AG10803 (cell line): ENCODE measurements at regions not wholly inside any gene's neighbourhood (a gene's known extent, or its start where the extent isn't known, plus 50 kb on each side); places are given as distances from the start of the nearest gene placed in this dataset.
A peak's percentile ranks its signal among the peaks of the same experiment; 100 is the strongest.

ENCODE experiments used
- DNase-seq: peaks from one replicate; pipeline ENCODE4 v3.0.0; 2010; ENCODE audit warnings: low read depth
- H3K4me3 ChIP-seq: 2 replicates; pipeline ENCODE4 v1.5.1; 2011; ENCODE audit warnings: mild to moderate bottlenecking, low read length, control low read depth
- TF ChIP-seq, protein P1 (sequence below): conservative IDR thresholded peaks from 2 replicates; pipeline ENCODE4 v1.5.1; 2011; ENCODE audit warnings: mild to moderate bottlenecking, low read length, control low read depth, inconsistent platforms

DNA sequence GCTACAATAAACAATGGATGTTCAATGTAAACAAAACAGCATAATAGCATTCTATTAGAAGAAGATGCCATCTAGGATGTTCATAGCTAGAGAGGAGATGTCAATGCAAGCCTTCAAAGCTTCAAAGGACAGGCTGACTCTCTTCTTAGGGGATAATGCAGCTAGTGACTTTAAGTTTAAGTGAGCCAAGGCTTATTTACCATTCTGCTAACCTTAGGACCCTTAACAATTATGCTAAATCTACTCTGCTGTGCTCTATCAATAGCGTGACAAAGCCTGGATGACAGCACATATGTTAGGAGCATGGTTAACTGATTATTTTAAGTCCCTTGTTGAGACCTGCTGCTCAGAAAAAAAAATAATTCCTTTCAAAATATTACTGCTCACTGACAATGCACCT is 106.0 kb upstream of the SSTR1 start:
- no peak overlapping the region for H3K4me3 ChIP-seq
- TF ChIP-seq, protein P1, sequence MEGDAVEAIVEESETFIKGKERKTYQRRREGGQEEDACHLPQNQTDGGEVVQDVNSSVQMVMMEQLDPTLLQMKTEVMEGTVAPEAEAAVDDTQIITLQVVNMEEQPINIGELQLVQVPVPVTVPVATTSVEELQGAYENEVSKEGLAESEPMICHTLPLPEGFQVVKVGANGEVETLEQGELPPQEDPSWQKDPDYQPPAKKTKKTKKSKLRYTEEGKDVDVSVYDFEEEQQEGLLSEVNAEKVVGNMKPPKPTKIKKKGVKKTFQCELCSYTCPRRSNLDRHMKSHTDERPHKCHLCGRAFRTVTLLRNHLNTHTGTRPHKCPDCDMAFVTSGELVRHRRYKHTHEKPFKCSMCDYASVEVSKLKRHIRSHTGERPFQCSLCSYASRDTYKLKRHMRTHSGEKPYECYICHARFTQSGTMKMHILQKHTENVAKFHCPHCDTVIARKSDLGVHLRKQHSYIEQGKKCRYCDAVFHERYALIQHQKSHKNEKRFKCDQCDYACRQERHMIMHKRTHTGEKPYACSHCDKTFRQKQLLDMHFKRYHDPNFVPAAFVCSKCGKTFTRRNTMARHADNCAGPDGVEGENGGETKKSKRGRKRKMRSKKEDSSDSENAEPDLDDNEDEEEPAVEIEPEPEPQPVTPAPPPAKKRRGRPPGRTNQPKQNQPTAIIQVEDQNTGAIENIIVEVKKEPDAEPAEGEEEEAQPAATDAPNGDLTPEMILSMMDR = no peak
- DNase-seq = no peak

DNA sequence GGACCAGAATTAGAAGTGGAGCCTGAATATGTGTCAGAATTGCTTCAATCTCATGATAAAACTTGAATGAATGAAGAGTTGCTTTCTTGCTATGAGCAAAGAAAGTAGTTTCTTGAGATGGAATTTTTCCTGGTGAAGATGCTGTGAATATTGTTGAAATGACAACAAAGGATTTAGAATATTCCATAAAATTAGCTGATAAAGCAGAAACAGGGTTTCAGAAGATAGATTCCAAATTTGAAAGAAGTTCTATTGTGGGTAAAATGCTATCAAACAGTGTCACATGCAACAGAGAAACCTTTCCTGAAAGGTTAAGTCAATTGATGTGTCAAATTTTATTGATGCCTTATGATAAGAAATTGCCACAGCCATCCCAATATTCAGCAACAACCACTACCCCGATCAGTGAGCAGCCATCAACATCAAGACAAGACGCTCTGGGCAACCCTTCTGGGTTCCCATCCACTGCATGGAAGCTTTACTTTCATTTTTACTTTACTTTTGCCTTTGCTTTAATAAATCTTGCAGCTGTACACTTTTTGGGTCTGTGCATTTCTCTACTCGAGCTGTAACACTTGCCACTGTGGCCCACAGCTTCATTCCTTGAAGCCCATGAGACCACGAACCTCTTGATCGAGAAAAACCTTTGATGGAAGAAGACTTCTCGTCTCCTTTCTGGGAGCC is 104.0 kb upstream of the SSTR1 start:
- H3K4me3 ChIP-seq = no peak overlapping the region
- no peak for DNase-seq
- TF ChIP-seq, protein P1 = no peak

DNA sequence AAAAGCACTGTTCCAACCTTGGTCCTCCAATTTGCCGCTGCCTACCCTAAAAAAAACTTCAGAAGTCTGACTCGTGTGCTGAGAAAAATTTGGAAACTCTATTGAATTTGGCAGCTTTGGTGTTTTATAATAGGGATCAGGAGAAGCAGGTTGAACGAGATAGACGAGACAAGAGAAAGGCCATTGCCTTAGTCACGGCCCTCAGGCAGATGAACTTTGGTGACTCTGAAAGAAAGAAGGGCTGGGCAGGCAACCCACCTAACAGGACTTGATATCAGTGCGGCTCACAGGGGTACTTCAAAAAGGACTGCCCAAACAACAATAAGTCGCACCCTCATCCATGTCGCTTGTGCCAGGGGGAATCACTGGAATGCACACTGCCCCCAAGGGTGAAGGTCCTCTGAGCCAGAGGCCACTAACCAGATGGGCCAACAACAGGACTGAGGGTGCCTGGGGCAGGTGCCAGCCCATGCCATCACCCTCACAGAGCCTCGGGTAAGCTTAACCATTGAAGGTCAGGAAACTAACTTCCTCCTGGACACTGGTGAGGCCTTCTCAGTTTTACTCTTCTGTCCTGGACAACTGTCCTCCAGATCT is 102.5 kb upstream of the SSTR1 start:
- no peak overlapping the region for H3K4me3 ChIP-seq
- DNase-seq = no peak
- TF ChIP-seq, protein P1 = no peak

DNA sequence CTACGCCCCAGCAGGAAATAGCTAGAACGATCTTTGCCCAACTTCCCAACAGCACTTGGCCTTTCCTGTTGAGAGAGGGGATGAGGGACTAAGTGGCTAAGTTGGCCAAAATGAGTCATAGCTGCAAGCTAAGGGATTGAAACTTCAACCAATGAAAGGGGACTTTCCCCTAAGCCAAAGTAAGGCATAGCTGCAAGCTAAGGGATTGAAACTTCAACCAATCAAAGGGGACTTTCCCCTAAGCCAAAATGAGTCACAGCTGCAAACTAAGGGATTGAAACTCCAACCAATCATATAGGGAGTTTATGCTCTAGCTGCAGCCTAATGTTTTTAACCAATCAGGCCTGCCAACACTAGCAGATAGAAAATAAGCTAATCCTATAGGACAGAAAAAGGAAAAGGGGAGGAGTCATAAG is 100.5 kb upstream of the SSTR1 start:
- no peak for DNase-seq
- H3K4me3 ChIP-seq = no peak overlapping the region
- TF ChIP-seq, protein P1 = no peak

DNA sequence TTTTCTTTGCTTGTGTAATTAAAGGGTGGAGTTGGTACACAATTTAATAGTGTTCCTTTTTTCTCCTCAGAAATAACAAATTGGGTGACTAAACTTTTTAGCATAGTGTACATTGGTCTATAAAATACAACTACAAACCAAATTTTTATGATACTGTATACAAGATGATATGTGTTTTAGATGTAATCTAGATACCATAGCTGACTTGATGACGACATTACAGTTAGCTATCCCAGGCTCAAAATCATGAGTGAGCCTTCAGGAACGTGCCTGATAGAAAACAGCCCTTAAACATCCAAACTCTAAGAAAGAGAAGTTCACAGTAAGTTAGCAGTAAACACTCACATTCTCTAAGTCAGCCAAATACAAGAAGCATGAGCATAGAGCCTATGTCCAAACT is 99.0 kb upstream of the SSTR1 start:
- no peak overlapping the region for H3K4me3 ChIP-seq
- peak; percentile 92 for DNase-seq
- TF ChIP-seq, protein P1 = no peak

DNA sequence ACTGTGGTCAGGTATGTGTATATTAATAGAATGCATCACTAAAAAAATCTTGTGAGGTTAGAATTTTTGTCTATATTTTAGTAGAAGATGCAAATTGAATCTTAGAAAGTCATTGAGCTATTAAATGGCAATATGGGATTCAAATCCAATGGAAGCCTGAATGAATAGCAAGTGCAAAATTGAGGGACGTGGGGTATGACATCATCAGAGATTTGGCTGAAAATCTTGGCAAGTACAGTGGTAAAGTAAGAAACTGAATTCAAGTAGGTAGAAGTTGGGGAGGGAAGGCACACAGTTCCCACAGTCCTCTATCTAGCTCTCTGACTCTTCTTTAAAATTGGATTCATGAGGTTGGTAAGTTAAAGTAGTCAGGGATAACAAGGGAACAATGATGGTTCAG is 97.4 kb upstream of the SSTR1 start:
- no peak overlapping the region for H3K4me3 ChIP-seq
- TF ChIP-seq, protein P1 = no peak
- no peak for DNase-seq

DNA sequence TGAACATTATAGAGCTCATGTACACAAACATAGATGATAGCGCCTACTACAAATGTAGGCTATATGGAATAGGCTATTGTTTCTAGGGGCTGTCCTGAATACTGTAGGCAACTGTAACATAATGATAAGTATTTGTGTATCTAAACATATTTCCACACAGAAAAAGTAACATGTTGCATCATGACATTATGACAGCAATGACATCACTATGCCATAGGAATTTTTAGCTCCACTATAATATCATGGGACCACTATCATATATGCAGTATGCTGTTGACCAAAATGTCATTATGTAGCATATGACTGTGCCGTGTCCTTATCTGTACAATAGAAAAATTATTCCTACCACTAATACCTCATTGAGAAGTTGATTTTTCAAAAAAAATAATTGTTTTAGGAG is 96.7 kb upstream of the SSTR1 start:
- TF ChIP-seq, protein P1 = no peak

More for the DNA sequence above, 96.7 kb upstream of the SSTR1 start:
- no peak for DNase-seq
- no peak overlapping the region for H3K4me3 ChIP-seq
